ENCODE measurements at regions not wholly inside any gene's neighbourhood (a gene's known extent, or its start where the extent isn't known, plus 50 kb on each side); places are given as distances from the start of the nearest gene placed in this dataset.

- no peaks in the 10 kb centered on the region for H3K36me3 ChIP-seq (ENCODE audit: control insufficient read depth in 2 of 2, extremely low read depth in 1 of 2, insufficient read depth in 1 of 2, low read length in 1 of 2)
- no peak for ATAC-seq (replicated peaks in 1 of 4)
- H3K27ac ChIP-seq (ENCODE audit: low read length) = no peak overlapping the region
These were observed 434.6 kb upstream of the PRMT6 start for GRCh38 chr1:106621853-106622252.

GRCh38 chr1:106637566-106637965 lies 418.9 kb upstream of the PRMT6 start:
- DNase-seq (no peak), ATAC-seq (replicated peaks in 1 of 4) (no peak)
- Mint-ChIP-seq H3K27me3 (no peaks in the 10 kb centered on the region), H3K36me3 (no peaks in the 10 kb centered on the region), H3K27ac (no peak overlapping the region), H3K9me3 (peaks cover 7 to 13% (median 10%) of the 10 kb centered on the region in 3 donors), H3K4me3 (no peak overlapping the region), H3K4me1 (no peaks in the 10 kb centered on the region)
- WGBS (ENCODE audit: insufficient coverage) = 63% methylated on average over 2 of the region's 3 CpGs
- Histone ChIP-seq H3K27me3 (replicated peaks in 1 of 2; ENCODE audit: control insufficient read depth in 2 of 2, extremely low read depth in 1 of 2, insufficient read depth in 2 of 2, low read length in 1 of 2) (no peaks in the 10 kb centered on the region), H3K36me3 (ENCODE audit: control insufficient read depth in 2 of 2, extremely low read depth in 1 of 2, insufficient read depth in 1 of 2, low read length in 1 of 2) (no peaks in the 10 kb centered on the region), H3K9me3 (no peaks in the 10 kb centered on the region), H3K4me3 (ENCODE audit: control insufficient read depth in 1 of 2, extremely low read depth in 1 of 2, low read length in 1 of 2) (no peak overlapping the region), H3K27ac (ENCODE audit: low read length) (no peak overlapping the region), H3K4me1 (ENCODE audit: control insufficient read depth in 1 of 2, extremely low read depth in 1 of 2, insufficient read depth in 2 of 2, low read length in 2 of 2) (no peaks in the 10 kb centered on the region)
- POLR2A ChIA-PET = no interaction called here
- CTCF ChIA-PET = no interaction called here

More at GRCh38 chr1:106621853-106622252, 434.6 kb upstream of the PRMT6 start:
- WGBS (ENCODE audit: insufficient coverage) = no CpG with 5 or more reads among the region's 2 CpGs
- peaks cover 11 to 21% (median 14%) of the 10 kb centered on the region in 3 donors for H3K9me3 Mint-ChIP-seq
- no peak overlapping the region for H3K27ac Mint-ChIP-seq
- H3K27me3 ChIP-seq (replicated peaks in 1 of 2; ENCODE audit: control insufficient read depth in 2 of 2, extremely low read depth in 1 of 2, insufficient read depth in 2 of 2, low read length in 1 of 2) = no peaks in the 10 kb centered on the region
- DNase-seq = no peak
- H3K4me1 Mint-ChIP-seq = no peaks in the 10 kb centered on the region
- H3K4me3 ChIP-seq (ENCODE audit: control insufficient read depth in 1 of 2, extremely low read depth in 1 of 2, low read length in 1 of 2) = no peak overlapping the region
- no peak overlapping the region for H3K4me3 Mint-ChIP-seq
- no peaks in the 10 kb centered on the region for H3K4me1 ChIP-seq (ENCODE audit: control insufficient read depth in 1 of 2, extremely low read depth in 1 of 2, insufficient read depth in 2 of 2, low read length in 2 of 2)
- H3K27me3 Mint-ChIP-seq = no peaks in the 10 kb centered on the region
- ChIA-PET POLR2A (no interaction called here), CTCF (no interaction called here)
- no peaks in the 10 kb centered on the region for H3K36me3 Mint-ChIP-seq
- no peaks in the 10 kb centered on the region for H3K9me3 ChIP-seq

DNA sequence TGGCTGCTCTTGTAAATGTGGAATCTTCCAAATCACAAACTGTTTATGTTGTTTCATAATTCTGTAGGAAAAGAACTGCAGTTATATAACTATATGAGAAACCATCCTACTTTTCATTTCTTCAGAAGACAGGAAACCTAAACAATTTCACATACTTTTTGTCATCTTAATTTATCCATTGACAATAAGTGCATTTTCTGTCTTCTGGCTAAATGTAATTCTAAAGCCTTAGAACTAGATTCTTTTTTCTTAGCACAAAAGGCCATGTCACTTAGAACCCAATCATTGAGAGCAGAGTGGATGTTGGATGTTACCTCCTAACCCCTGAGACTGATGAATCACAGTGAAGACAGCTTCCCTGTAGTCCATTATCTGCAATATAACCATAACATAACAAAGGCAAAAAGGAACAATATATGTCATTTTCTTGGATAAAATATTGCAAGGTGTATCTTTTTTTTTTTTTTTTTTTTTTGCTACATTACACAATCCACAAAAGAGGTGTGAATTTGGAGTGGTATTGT lies 410.2 kb upstream of the PRMT6 start:
- CTCF ChIA-PET = no interaction called here
- Mint-ChIP-seq H3K36me3 (no peaks in the 10 kb centered on the region), H3K27me3 (no peaks in the 10 kb centered on the region), H3K4me3 (no peak overlapping the region), H3K9me3 (peaks cover 7 to 14% (median 10%) of the 10 kb centered on the region in 3 donors), H3K4me1 (no peaks in the 10 kb centered on the region), H3K27ac (no peak overlapping the region)
- H3K4me3 ChIP-seq (ENCODE audit: control insufficient read depth in 1 of 2, extremely low read depth in 1 of 2, low read length in 1 of 2) = no peak overlapping the region
- POLR2A ChIA-PET = no interaction called here
- no peaks in the 10 kb centered on the region for H3K9me3 ChIP-seq
- DNase-seq (no peak), ATAC-seq (replicated peaks in 1 of 4) (no peak)
- no peaks in the 10 kb centered on the region for H3K4me1 ChIP-seq (ENCODE audit: control insufficient read depth in 1 of 2, extremely low read depth in 1 of 2, insufficient read depth in 2 of 2, low read length in 2 of 2)
- H3K36me3 ChIP-seq (ENCODE audit: control insufficient read depth in 2 of 2, extremely low read depth in 1 of 2, insufficient read depth in 1 of 2, low read length in 1 of 2) = no peaks in the 10 kb centered on the region
- no peak overlapping the region for H3K27ac ChIP-seq (ENCODE audit: low read length)
- H3K27me3 ChIP-seq (replicated peaks in 1 of 2; ENCODE audit: control insufficient read depth in 2 of 2, extremely low read depth in 1 of 2, insufficient read depth in 2 of 2, low read length in 1 of 2) = no peaks in the 10 kb centered on the region

- peaks cover 7 to 15% (median 10%) of the 10 kb centered on the region in 3 donors for H3K9me3 Mint-ChIP-seq
- WGBS (ENCODE audit: insufficient coverage) = no CpG with 5 or more reads among the region's 1 CpG
- ChIA-PET POLR2A (no interaction called here), CTCF (no interaction called here)
- Histone ChIP-seq H3K4me1 (ENCODE audit: control insufficient read depth in 1 of 2, extremely low read depth in 1 of 2, insufficient read depth in 2 of 2, low read length in 2 of 2) (no peaks in the 10 kb centered on the region), H3K27ac (ENCODE audit: low read length) (no peak overlapping the region), H3K36me3 (ENCODE audit: control insufficient read depth in 2 of 2, extremely low read depth in 1 of 2, insufficient read depth in 1 of 2, low read length in 1 of 2) (no peaks in the 10 kb centered on the region), H3K9me3 (no peaks in the 10 kb centered on the region), H3K27me3 (replicated peaks in 1 of 2; ENCODE audit: control insufficient read depth in 2 of 2, extremely low read depth in 1 of 2, insufficient read depth in 2 of 2, low read length in 1 of 2) (no peaks in the 10 kb centered on the region), H3K4me3 (ENCODE audit: control insufficient read depth in 1 of 2, extremely low read depth in 1 of 2, low read length in 1 of 2) (no peak overlapping the region)
- no peak for ATAC-seq (replicated peaks in 1 of 4)
- H3K27me3 Mint-ChIP-seq = no peaks in the 10 kb centered on the region
- no peak overlapping the region for H3K4me3 Mint-ChIP-seq
- H3K4me1 Mint-ChIP-seq = no peaks in the 10 kb centered on the region
- no peaks in the 10 kb centered on the region for H3K36me3 Mint-ChIP-seq
- DNase-seq = no peak
- no peak overlapping the region for H3K27ac Mint-ChIP-seq
These were observed 409.7 kb upstream of the PRMT6 start for GRCh38 chr1:106646816-106647215.

DNA sequence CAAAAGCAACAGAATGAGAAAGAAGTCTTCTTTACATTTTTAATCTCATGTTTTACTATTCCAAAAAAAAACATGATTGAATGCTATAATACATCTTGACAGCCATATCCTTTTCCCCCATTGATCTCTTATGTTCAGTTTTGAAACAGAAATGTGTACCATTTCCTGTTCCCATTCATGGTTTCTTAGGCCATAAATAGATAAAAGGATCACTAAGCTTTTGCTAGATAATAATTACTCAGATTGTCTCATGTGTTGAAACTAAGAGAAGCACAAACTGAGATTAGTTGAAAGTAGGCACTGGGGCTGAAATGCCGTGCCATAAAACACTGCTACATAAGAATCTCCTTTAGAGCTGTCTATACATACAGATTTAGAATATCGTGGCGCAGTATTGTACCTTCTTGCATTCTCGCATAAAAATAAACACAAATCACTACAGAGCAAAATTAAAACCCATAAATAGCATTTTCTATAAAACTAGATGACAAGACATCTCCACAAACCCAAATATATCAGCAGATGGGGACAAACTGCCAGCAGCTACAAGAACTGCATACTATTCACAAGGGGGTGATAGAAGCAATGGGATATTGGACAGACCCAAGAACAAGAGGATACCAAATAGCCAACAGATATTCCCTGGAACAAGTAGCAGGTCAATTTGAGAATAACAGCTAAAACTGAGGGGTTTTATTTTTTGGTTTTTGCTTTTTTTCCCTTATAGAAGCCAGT lies 405.3 kb upstream of the PRMT6 start:
- no peaks in the 10 kb centered on the region for H3K27me3 ChIP-seq (replicated peaks in 1 of 2; ENCODE audit: control insufficient read depth in 2 of 2, extremely low read depth in 1 of 2, insufficient read depth in 2 of 2, low read length in 1 of 2)
- Mint-ChIP-seq H3K27ac (no peak overlapping the region), H3K4me1 (no peaks in the 10 kb centered on the region), H3K36me3 (no peaks in the 10 kb centered on the region), H3K4me3 (no peak overlapping the region), H3K27me3 (no peaks in the 10 kb centered on the region), H3K9me3 (peaks cover 7 to 15% (median 14%) of the 10 kb centered on the region in 3 donors)
- H3K9me3 ChIP-seq = no peaks in the 10 kb centered on the region
- no CpG with 5 or more reads among the region's 4 CpGs for WGBS (ENCODE audit: insufficient coverage)
- DNase-seq = no peak
- no peak overlapping the region for H3K27ac ChIP-seq (ENCODE audit: low read length)
- no peak overlapping the region for H3K4me3 ChIP-seq (ENCODE audit: control insufficient read depth in 1 of 2, extremely low read depth in 1 of 2, low read length in 1 of 2)
- ATAC-seq (replicated peaks in 1 of 4) = no peak
- ChIA-PET CTCF (no interaction called here), POLR2A (interaction anchor here in 1 of 2 donors (0.6 kb wide), 1 partner anchor 9 kb away, joined by 3 read pairs; no protein-coding TSS in a partner anchor)
- H3K36me3 ChIP-seq (ENCODE audit: control insufficient read depth in 2 of 2, extremely low read depth in 1 of 2, insufficient read depth in 1 of 2, low read length in 1 of 2) = no peaks in the 10 kb centered on the region
- no peaks in the 10 kb centered on the region for H3K4me1 ChIP-seq (ENCODE audit: control insufficient read depth in 1 of 2, extremely low read depth in 1 of 2, insufficient read depth in 2 of 2, low read length in 2 of 2)

GRCh38 chr1:106659490-106660244 lies 396.8 kb upstream of the PRMT6 start:
- Histone ChIP-seq H3K27ac (ENCODE audit: low read length) (no peak overlapping the region), H3K9me3 (no peaks in the 10 kb centered on the region), H3K36me3 (ENCODE audit: control insufficient read depth in 2 of 2, extremely low read depth in 1 of 2, insufficient read depth in 1 of 2, low read length in 1 of 2) (no peaks in the 10 kb centered on the region), H3K4me1 (ENCODE audit: control insufficient read depth in 1 of 2, extremely low read depth in 1 of 2, insufficient read depth in 2 of 2, low read length in 2 of 2) (no peaks in the 10 kb centered on the region), H3K27me3 (replicated peaks in 1 of 2; ENCODE audit: control insufficient read depth in 2 of 2, extremely low read depth in 1 of 2, insufficient read depth in 2 of 2, low read length in 1 of 2) (no peaks in the 10 kb centered on the region), H3K4me3 (ENCODE audit: control insufficient read depth in 1 of 2, extremely low read depth in 1 of 2, low read length in 1 of 2) (no peak overlapping the region)
- 54% methylated on average over 4 of the region's 6 CpGs for WGBS (ENCODE audit: insufficient coverage)
- Mint-ChIP-seq H3K4me3 (no peak overlapping the region), H3K9me3 (peaks cover 19 to 31% (median 22%) of the 10 kb centered on the region in 3 donors), H3K27ac (no peak overlapping the region), H3K36me3 (no peaks in the 10 kb centered on the region), H3K4me1 (no peaks in the 10 kb centered on the region), H3K27me3 (no peaks in the 10 kb centered on the region)
- DNase-seq (no peak), ATAC-seq (replicated peaks in 1 of 4) (no peak)
- ChIA-PET CTCF (no interaction called here), POLR2A (no interaction called here)
